ENCODE measurements at regions not wholly inside any gene's neighbourhood (a gene's known extent, or its start where the extent isn't known, plus 50 kb on each side); places are given as distances from the start of the nearest gene placed in this dataset.
"Not testable (repeated sequence)": the region's sequence is repeated elsewhere in the genome, so short reads cannot be mapped to it uniquely, and the experiment has no call there.

DNA sequence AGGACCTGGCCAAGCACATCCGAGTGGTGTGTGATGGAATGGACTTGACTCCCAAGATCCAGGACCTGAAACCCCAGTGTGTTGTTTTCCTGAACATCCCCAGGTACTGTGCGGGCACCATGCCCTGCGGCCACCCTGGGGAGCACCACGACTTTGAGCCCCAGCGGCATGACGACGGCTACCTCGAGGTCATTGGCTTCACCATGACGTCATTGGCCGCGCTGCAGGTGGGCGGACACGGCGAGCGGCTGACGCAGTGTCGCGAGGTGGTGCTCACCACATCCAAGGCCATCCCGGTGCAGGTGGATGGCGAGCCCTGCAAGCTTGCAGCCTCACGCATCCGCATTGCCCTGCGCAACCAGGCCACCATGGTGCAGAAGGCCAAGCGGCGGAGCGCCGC, 90.2 kb downstream of the LACC1 start:
- not testable (repeated sequence) for TF ChIP-seq POLR2A, POLR2AphosphoS5, SPI1 (IDR thresholded peaks at IDR 0.05; ENCODE audit: low read depth, low read length)
